SK-N-SH (cell line): ENCODE measurements at regions not wholly inside any gene's neighbourhood (a gene's known extent, or its start where the extent isn't known, plus 50 kb on each side); places are given as distances from the start of the nearest gene placed in this dataset.

Experiments
- CTCF ChIA-PET: fragments of 300-600, 350-600 bp; formaldehyde crosslinking; extraction: SDS; loops from one replicate; lab custom pipeline; 2021; lab: Yijun Ruan, JAX
- POLR2A ChIA-PET: fragments of 350-600 bp; sonication (Branson Sonifier 250); formaldehyde crosslinking; extraction: SDS; loops from one replicate; lab custom pipeline; 2020; ENCODE audit warnings: antibody characterized with exemption, inconsistent platforms; lab: Yijun Ruan, JAX
- DNase-seq: peaks from one replicate; pipeline ENCODE4 v3.0.0; 2012
- H2AFZ ChIP-seq: fragments of 200-600 bp; sonication (generic); 2 replicates; pipeline ENCODE4 v1.8.1; 2016; ENCODE audit warnings: antibody characterized with exemption, mild to moderate bottlenecking, low read depth
- H3F3A ChIP-seq: fragments of 200-600 bp; sonication (generic); replicated peaks from 2 replicates; pipeline ENCODE3; 2016; ENCODE audit warnings: antibody characterized with exemption, mild to moderate bottlenecking; ENCODE audit not compliant: insufficient read depth
- H3K27ac ChIP-seq, 2 experiments: fragments of 200-500 bp in 1 of 2; fragments of 200-600 bp in 1 of 2; sonication (Bioruptor generic) in 1 of 2; sonication (generic), shearing (Covaris generic) in 1 of 2; 2 replicates each; pipeline versions ENCODE4 v1.5.1 to v1.6.1; 2014 to 2016; ENCODE audit warnings: low read depth in 2 of 2, inconsistent platforms in 1 of 2, low read length in 1 of 2, mild to moderate bottlenecking in 1 of 2, mixed read lengths in 1 of 2
- H3K27me3 ChIP-seq: fragments of 200-600 bp; sonication (generic), shearing (Covaris generic); 2 replicates; pipeline ENCODE4 v1.6.1; 2016; ENCODE audit warnings: mixed run types; ENCODE audit not compliant: insufficient read depth
- H3K36me3 ChIP-seq, 2 experiments: fragments of 200-500 bp in 1 of 2; fragments of 200-600 bp in 1 of 2; sonication (Bioruptor generic) in 1 of 2; sonication (generic) in 1 of 2; replicated peaks in 1 of 2; 2 replicates each; pipeline versions ENCODE3 to v1.5.1; 2014 to 2016; ENCODE audit warnings: low read length in 1 of 2, mild to moderate bottlenecking in 1 of 2; ENCODE audit not compliant: insufficient read depth in 2 of 2, control insufficient read depth in 1 of 2
- H3K4me1 ChIP-seq, 2 experiments: fragments of 200-500 bp in 1 of 2; fragments of 200-600 bp in 1 of 2; sonication (Bioruptor generic) in 1 of 2; sonication (generic), shearing (Covaris generic) in 1 of 2; 2 replicates each; pipeline versions ENCODE4 v1.5.1 to v1.6.1; 2014 to 2016; ENCODE audit warnings: low read depth in 1 of 2, low read length in 1 of 2, mixed run types in 1 of 2; ENCODE audit not compliant: insufficient read depth in 2 of 2, control insufficient read depth in 1 of 2
- H3K4me2 ChIP-seq: fragments of 200-600 bp; sonication (generic), shearing (Covaris generic); 2 replicates; pipeline ENCODE4 v1.6.1; 2017; ENCODE audit warnings: mixed run types
- H3K4me3 ChIP-seq, 2 experiments: fragments of 200-500 bp in 1 of 2; fragments of 200-600 bp in 1 of 2; sonication (Bioruptor generic) in 1 of 2; sonication (generic), shearing (Covaris generic) in 1 of 2; 2 replicates each; pipeline versions ENCODE4 v1.5.1 to v1.8.1; 2014 to 2016; ENCODE audit warnings: low read depth in 2 of 2, inconsistent platforms in 1 of 2, low read length in 1 of 2, mild to moderate bottlenecking in 1 of 2, mixed read lengths in 1 of 2, moderate library complexity in 1 of 2
- H3K79me2 ChIP-seq: fragments of 200-600 bp; sonication (generic); 2 replicates; pipeline ENCODE4 v1.8.1; 2017; ENCODE audit warnings: mild to moderate bottlenecking; ENCODE audit not compliant: insufficient read depth
- H3K9ac ChIP-seq: fragments of 200-600 bp; sonication (generic); 2 replicates; pipeline ENCODE4 v1.6.1; 2017; ENCODE audit warnings: mixed run types
- H3K9me2 ChIP-seq: fragments of 200-600 bp; sonication (generic); 2 replicates; pipeline ENCODE4 v1.6.1; 2017; ENCODE audit warnings: mixed run types
- H3K9me3 ChIP-seq: fragments of 200-600 bp; sonication (generic); 2 replicates; pipeline ENCODE4 v1.6.1; 2017; ENCODE audit warnings: mixed run types, mild to moderate bottlenecking, moderate library complexity
- H4K20me1 ChIP-seq: fragments of 200-600 bp; sonication (generic); 2 replicates; pipeline ENCODE4 v1.6.1; 2017; ENCODE audit warnings: mild to moderate bottlenecking, mixed run types; ENCODE audit not compliant: insufficient read depth
- CHD2 ChIP-seq: fragments of 150-350 bp; IDR thresholded peaks from 2 replicates; pipeline ENCODE4 v1.6.1; 2018; ENCODE audit warnings: low read length; ENCODE audit not compliant: partially characterized antibody
- FOSL2 ChIP-seq: IDR thresholded peaks from 2 replicates; pipeline ENCODE4 v1.4.0; 2012; ENCODE audit warnings: low read depth, mild to moderate bottlenecking, moderate library complexity, borderline replicate concordance
- FOXM1 ChIP-seq: IDR thresholded peaks from 2 replicates; pipeline ENCODE4 v1.4.0; 2012; ENCODE audit warnings: low read depth, mild to moderate bottlenecking
- GABPA ChIP-seq: IDR thresholded peaks from 2 replicates; pipeline ENCODE4 v1.4.0; 2012; ENCODE audit warnings: low read depth, mild to moderate bottlenecking
- GATA2 ChIP-seq: sonication (generic); formaldehyde crosslinking; IDR thresholded peaks from 2 replicates; pipeline ENCODE4 v1.5.0; 2020; ENCODE audit warnings: mild to moderate bottlenecking, missing genetic modification reagents
- MAX ChIP-seq: IDR thresholded peaks from 2 replicates; pipeline ENCODE4 v1.4.0; 2012; ENCODE audit warnings: low read depth
- PBX3 ChIP-seq: IDR thresholded peaks from 2 replicates; pipeline ENCODE4; 2012
- RAD21 ChIP-seq: IDR thresholded peaks from 2 replicates; pipeline ENCODE4 v1.6.1; 2012; ENCODE audit warnings: mild to moderate bottlenecking, low read length
- RCOR1 ChIP-seq: fragments of 150-350 bp; IDR thresholded peaks from 2 replicates; pipeline ENCODE4 v1.6.1; 2017; ENCODE audit warnings: antibody characterized with exemption, low read length
- REST ChIP-seq: IDR thresholded peaks from 2 replicates; pipeline ENCODE4 v1.6.1; 2012; ENCODE audit warnings: mild to moderate bottlenecking, low read depth, low read length, moderate library complexity
- SIN3A ChIP-seq: IDR thresholded peaks from 2 replicates; pipeline ENCODE4 v1.6.1; 2012; ENCODE audit warnings: low read depth, mild to moderate bottlenecking, low read length, moderate library complexity, borderline replicate concordance
- USF2 ChIP-seq: fragments of 150-350 bp; IDR thresholded peaks from 2 replicates; pipeline ENCODE4 v1.6.1; 2017; ENCODE audit warnings: antibody characterized with exemption, low read length, low read depth, borderline replicate concordance
- YY1 ChIP-seq: IDR thresholded peaks from 2 replicates; pipeline ENCODE4 v1.4.0; 2012; ENCODE audit warnings: low read depth, mild to moderate bottlenecking
- ZBTB33 ChIP-seq: IDR thresholded peaks from 2 replicates; pipeline ENCODE4 v1.4.0; 2012; ENCODE audit warnings: low read depth, borderline replicate concordance
- WGBS: methylation state at CpG from one replicate; pipeline ENCODE4 v1.1.6; 2017; ENCODE audit warnings: low lambda C conversion rate; 5-methylcytosine and 5-hydroxymethylcytosine counted together

- Histone ChIP-seq H3K79me2 (no peaks in the 10 kb centered on the region), H3K9ac (no peak overlapping the region), H3K4me2 (no peak overlapping the region), H3K9me3 (no peaks in the 10 kb centered on the region), H4K20me1 (no peaks in the 10 kb centered on the region), H3K27me3 (no peaks in the 10 kb centered on the region), H3K4me3 (no peak overlapping the region), H3K9me2 (no peaks in the 10 kb centered on the region), H3K36me3 (no peaks in the 10 kb centered on the region), H3K4me1 (no peaks in the 10 kb centered on the region; a peak in 1 of 4 replicates), H3K27ac (no peak overlapping the region), H2AFZ (no peak overlapping the region), H3F3A (no peaks in the 10 kb centered on the region)
- DNase-seq = no peak
- TF ChIP-seq REST = no peak
- ChIA-PET POLR2A (no interaction called here), CTCF (interaction anchor here (1.1 to 2.1 kb wide), 2 partner anchors 19 to 731 kb away, joined by 4 to 7 read pairs; no protein-coding TSS in a partner anchor)
- 44% methylated on average over 8 of the region's 9 CpGs for WGBS
Measured at GRCh38 chr1:36702963-36703362, 220.2 kb upstream of the CSF3R start.

- DNase-seq = no peak
- Histone ChIP-seq H3K36me3 (no peaks in the 10 kb centered on the region), H2AFZ (no peak overlapping the region), H3F3A (no peaks in the 10 kb centered on the region), H3K9me2 (no peaks in the 10 kb centered on the region), H3K4me2 (no peak overlapping the region), H3K4me1 (no peaks in the 10 kb centered on the region; a peak in 1 of 4 replicates), H4K20me1 (no peaks in the 10 kb centered on the region), H3K27me3 (no peaks in the 10 kb centered on the region), H3K4me3 (no peak overlapping the region), H3K9ac (no peak overlapping the region), H3K79me2 (no peaks in the 10 kb centered on the region), H3K9me3 (no peaks in the 10 kb centered on the region), H3K27ac (no peak overlapping the region)
- POLR2A ChIA-PET = no interaction called here
- CTCF ChIA-PET = interaction anchor here (0.8 to 2.2 kb wide), 7 partner anchors 10 to 735 kb away, joined by 3 to 9 read pairs (median 4); no protein-coding TSS in a partner anchor
- WGBS = 39% methylated on average over 9 of the region's 10 CpGs
- TF ChIP-seq FOXM1 = no peak
- no peak for TF ChIP-seq USF2
- no peak for TF ChIP-seq RAD21
- no peak for TF ChIP-seq GATA2 (CRISPR knock-in tag)
- no peak for TF ChIP-seq PBX3
- no peak for TF ChIP-seq FOSL2
- TF ChIP-seq CHD2 = no peak
- TF ChIP-seq GABPA = no peak
- TF ChIP-seq RCOR1 = no peak
- no peak for TF ChIP-seq YY1
- TF ChIP-seq MAX = no peak
- TF ChIP-seq ZBTB33 = no peak
- no peak for TF ChIP-seq SIN3A
Measured at GRCh38 chr1:36699113-36699911, 216.6 kb upstream of the CSF3R start.
